ENCODE measurements at regions not wholly inside any gene's neighbourhood (a gene's known extent, or its start where the extent isn't known, plus 50 kb on each side); places are given as distances from the start of the nearest gene placed in this dataset.
"Not testable (repeated sequence)": the region's sequence is repeated elsewhere in the genome, so short reads cannot be mapped to it uniquely, and the experiment has no call there.

DNA sequence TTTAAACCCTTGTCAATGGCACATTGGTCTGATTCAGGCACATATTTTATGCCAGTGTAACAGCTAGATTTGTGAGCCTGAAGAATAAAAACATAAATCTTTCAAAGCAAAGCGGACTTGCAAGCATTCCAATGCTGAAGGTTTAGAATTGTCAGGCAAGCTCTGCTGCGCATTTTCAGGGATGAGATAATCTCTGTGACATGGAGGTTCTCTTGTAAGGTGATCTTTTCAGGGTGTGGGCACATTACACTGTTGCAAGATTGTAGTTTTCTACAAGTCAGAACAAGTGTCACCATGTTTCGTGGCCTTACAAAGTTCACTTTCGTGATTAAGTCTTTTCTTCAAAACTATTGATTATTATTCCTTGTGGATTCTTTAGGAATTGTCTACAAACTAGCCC is 106.2 kb downstream of the ARHGAP11B start:
- TF ChIP-seq, protein P1, sequence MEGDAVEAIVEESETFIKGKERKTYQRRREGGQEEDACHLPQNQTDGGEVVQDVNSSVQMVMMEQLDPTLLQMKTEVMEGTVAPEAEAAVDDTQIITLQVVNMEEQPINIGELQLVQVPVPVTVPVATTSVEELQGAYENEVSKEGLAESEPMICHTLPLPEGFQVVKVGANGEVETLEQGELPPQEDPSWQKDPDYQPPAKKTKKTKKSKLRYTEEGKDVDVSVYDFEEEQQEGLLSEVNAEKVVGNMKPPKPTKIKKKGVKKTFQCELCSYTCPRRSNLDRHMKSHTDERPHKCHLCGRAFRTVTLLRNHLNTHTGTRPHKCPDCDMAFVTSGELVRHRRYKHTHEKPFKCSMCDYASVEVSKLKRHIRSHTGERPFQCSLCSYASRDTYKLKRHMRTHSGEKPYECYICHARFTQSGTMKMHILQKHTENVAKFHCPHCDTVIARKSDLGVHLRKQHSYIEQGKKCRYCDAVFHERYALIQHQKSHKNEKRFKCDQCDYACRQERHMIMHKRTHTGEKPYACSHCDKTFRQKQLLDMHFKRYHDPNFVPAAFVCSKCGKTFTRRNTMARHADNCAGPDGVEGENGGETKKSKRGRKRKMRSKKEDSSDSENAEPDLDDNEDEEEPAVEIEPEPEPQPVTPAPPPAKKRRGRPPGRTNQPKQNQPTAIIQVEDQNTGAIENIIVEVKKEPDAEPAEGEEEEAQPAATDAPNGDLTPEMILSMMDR (IDR thresholded peaks at IDR 0.05) = not testable (repeated sequence)
- TF ChIP-seq POLR2A (IDR thresholded peaks at IDR 0.05); EP300 (IDR thresholded peaks at IDR 0.05; ENCODE audit: low read depth): not testable (repeated sequence)
